ENCODE measurements at regions not wholly inside any gene's neighbourhood (a gene's known extent, or its start where the extent isn't known, plus 50 kb on each side); places are given as distances from the start of the nearest gene placed in this dataset.

- TF ChIP-seq CTCF (IDR thresholded peaks at IDR 0.05): no peak
- Histone ChIP-seq H3K9me3 (no peaks in the 10 kb centered on the region), H3K4me3 (no peak overlapping the region), H3K36me3 (no peaks in the 10 kb centered on the region), H3K27ac (no peak overlapping the region), H3K4me1 (no peaks in the 10 kb centered on the region), H3K27me3 (no peaks in the 10 kb centered on the region)
- DNase-seq (ENCODE audit: low spot score): no peak
Observed at GRCh38 chr5:6112538-6112937, 265.8 kb downstream of the MED10 start.

- DNase-seq (ENCODE audit: low spot score): no peak
- no peak for TF ChIP-seq CTCF (IDR thresholded peaks at IDR 0.05)
Observed at GRCh38 chr5:6112125-6112524, 266.2 kb downstream of the MED10 start.

DNA sequence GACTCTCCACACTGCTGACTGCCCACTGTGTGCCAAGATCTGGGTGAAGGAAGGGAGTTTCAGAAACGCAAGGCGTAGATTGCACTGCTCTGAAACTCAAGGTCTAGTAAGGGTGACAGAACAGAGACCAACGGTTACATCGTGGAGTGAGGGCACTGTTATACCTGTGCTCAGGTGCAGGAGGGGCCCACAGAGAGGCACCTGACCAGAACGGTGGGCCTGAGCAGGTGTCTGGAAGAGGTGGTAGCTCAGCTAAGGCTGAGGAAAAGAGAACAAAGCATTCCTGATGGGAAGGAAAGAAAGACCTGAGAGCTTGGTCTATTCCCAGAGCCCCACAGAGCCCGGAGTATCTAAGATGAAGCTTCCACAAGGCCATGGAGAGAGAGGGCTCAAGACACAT lies 267.2 kb downstream of the MED10 start:
- no peak overlapping the region for H3K4me3 ChIP-seq
- no peaks in the 10 kb centered on the region for H3K27me3 ChIP-seq
- H3K27ac ChIP-seq: no peak overlapping the region
- H3K36me3 ChIP-seq: no peaks in the 10 kb centered on the region
- H3K9me3 ChIP-seq: no peaks in the 10 kb centered on the region
- DNase-seq (ENCODE audit: low spot score): no peak
- TF ChIP-seq CTCF (IDR thresholded peaks at IDR 0.05): no peak
- no peaks in the 10 kb centered on the region for H3K4me1 ChIP-seq

More at GRCh38 chr5:6112125-6112524, 266.2 kb downstream of the MED10 start:
- no peaks in the 10 kb centered on the region for H3K36me3 ChIP-seq
- no peak overlapping the region for H3K27ac ChIP-seq
- H3K4me3 ChIP-seq: no peak overlapping the region
- no peaks in the 10 kb centered on the region for H3K4me1 ChIP-seq
- no peaks in the 10 kb centered on the region for H3K27me3 ChIP-seq
- H3K9me3 ChIP-seq: no peaks in the 10 kb centered on the region

- no peak for TF ChIP-seq CTCF (IDR thresholded peaks at IDR 0.05)
- Histone ChIP-seq H3K36me3 (no peaks in the 10 kb centered on the region), H3K4me1 (no peaks in the 10 kb centered on the region), H3K4me3 (no peak overlapping the region), H3K9me3 (no peaks in the 10 kb centered on the region), H3K27ac (no peak overlapping the region), H3K27me3 (no peaks in the 10 kb centered on the region)
- no peak for DNase-seq (ENCODE audit: low spot score)
Observed at GRCh38 chr5:6110441-6111005, 267.8 kb downstream of the MED10 start.

DNA sequence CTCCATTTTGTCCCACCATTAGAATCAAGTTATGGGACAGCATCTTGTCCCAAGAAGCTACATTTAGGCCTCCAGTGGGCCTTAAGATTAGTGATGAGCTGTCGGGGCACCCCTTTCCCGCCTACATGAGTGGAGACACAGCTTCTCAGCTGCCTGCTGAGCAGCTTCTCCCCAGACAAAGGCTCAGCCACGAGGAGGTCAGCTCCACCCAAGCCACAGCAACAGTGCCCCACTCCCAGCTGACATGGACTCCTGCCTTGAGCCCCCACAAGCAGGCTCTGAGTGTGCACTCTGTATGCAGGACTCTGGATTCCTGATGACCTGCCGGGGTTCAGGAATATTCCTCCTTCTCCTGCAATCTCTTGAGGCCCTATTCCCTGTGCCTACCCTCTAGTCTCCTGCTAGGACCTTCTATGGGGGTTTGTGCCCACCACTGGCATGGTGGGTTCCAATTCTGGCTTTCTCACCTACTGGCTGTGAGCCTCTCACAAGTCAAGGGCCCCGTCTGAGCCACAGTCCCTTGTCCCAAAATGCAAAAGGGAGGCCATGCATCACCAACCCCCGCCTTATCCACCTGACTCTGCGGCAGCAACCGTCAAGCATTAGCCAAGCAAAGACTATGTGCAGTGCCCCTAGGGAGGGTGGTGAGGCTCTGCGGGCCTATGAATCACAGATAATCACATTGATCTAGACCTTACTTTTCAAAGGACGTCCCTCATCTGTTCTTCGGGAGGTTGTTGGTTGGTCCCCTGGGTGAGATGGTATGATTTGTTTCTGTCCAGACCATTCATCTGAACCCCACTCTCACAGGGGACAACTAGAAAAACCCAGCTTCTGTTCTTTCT lies 269.1 kb downstream of the MED10 start:
- Histone ChIP-seq H3K4me3 (no peak overlapping the region), H3K27ac (no peak overlapping the region), H3K4me1 (no peaks in the 10 kb centered on the region), H3K27me3 (no peaks in the 10 kb centered on the region), H3K9me3 (no peaks in the 10 kb centered on the region), H3K36me3 (no peaks in the 10 kb centered on the region)
- no peak for TF ChIP-seq CTCF (IDR thresholded peaks at IDR 0.05)
- DNase-seq (ENCODE audit: low spot score): no peak

- Histone ChIP-seq H3K27me3 (no peaks in the 10 kb centered on the region), H3K36me3 (no peaks in the 10 kb centered on the region), H3K4me3 (no peak overlapping the region), H3K27ac (no peak overlapping the region), H3K9me3 (no peaks in the 10 kb centered on the region), H3K4me1 (no peaks in the 10 kb centered on the region)
- no peak for TF ChIP-seq CTCF (IDR thresholded peaks at IDR 0.05)
- no peak for DNase-seq (ENCODE audit: low spot score)
Observed at GRCh38 chr5:6108540-6108848, 269.9 kb downstream of the MED10 start.

Measured in right atrium auricular region (tissue), 2 donors.